Skeletal muscle satellite cell (primary cell): ENCODE measurements at regions not wholly inside any gene's neighbourhood (a gene's known extent, or its start where the extent isn't known, plus 50 kb on each side); places are given as distances from the start of the nearest gene placed in this dataset.
"Not testable (repeated sequence)": the region's sequence is repeated elsewhere in the genome, so short reads cannot be mapped to it uniquely, and the experiment has no call there.

Source experiments
- H3K27me3 ChIP-seq: 2 replicates; pipeline ENCODE4 v1.7.0; 2013; ENCODE audit warnings: low read length; ENCODE audit not compliant: control insufficient read depth, insufficient read depth
- H3K36me3 ChIP-seq: 2 replicates; pipeline ENCODE4 v1.7.0; 2013; ENCODE audit warnings: mild to moderate bottlenecking, control low read depth, low read length; ENCODE audit not compliant: insufficient read depth
- H3K4me1 ChIP-seq: 2 replicates; pipeline ENCODE4 v1.7.0; 2013; ENCODE audit warnings: low read length; ENCODE audit not compliant: control insufficient read depth, insufficient read depth
- H3K4me2 ChIP-seq: 2 replicates; pipeline ENCODE4 v1.7.0; 2013; ENCODE audit warnings: mild to moderate bottlenecking, low read length
- H3K4me3 ChIP-seq: 2 replicates; pipeline ENCODE4 v1.7.0; 2013; ENCODE audit warnings: low read length
- H3K9ac ChIP-seq: 2 replicates; pipeline ENCODE4 v1.7.0; 2013; ENCODE audit warnings: mild to moderate bottlenecking, low read depth, low read length, moderate library complexity
- H3K9me3 ChIP-seq: replicated peaks from 2 replicates; pipeline ENCODE4 v1.7.0; 2013; ENCODE audit warnings: mild to moderate bottlenecking, control low read depth, low read length

DNA sequence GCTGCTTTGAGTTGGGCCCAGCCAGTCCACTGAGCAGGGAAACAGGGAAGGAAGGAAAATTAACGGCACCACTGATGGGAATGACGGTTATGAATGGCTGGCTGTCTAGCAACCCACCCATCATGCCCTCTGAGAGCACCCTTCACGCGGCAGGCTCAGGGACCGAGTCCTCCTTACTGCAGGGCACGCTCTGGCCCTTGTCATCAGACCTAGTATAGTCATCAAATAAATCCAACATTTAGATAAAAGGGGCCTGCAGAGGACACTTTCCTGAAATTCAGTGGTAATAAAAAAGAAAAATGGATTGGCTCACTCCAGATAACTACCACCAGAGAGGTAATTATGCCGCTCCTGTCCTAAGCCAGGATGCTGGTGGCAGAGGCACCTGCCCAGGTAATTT, 509.4 kb downstream of the MATN1 start:
- no peaks in the 10 kb centered on the region for H3K36me3 ChIP-seq
- no peak overlapping the region for H3K4me3 ChIP-seq
- no peaks in the 10 kb centered on the region for H3K27me3 ChIP-seq
- H3K4me1 ChIP-seq = no peaks in the 10 kb centered on the region
- H3K4me2 ChIP-seq = no peak overlapping the region
- H3K9me3 ChIP-seq = peaks cover 8% of the 10 kb centered on the region
- no peak overlapping the region for H3K9ac ChIP-seq

DNA sequence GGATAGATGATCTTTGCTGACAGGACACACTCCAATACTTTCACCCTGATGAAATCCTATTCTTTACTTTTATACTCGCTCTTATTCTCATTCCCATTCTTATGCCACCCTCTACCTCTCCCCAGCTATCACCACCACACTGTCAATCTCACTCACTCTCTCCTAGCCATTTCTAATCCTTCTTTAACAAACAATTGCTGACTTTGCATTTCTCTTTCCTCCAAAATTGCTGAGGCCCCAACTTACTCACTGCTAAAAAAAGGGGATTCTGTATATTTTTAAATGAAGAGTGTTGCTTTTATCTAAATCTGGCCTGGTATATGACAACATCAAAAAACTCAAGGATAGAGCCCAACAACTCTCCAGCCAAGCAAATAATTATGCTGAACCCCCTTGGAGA, 515.4 kb downstream of the MATN1 start:
- H3K4me2 ChIP-seq, H3K9me3 ChIP-seq, H3K4me1 ChIP-seq, H3K9ac ChIP-seq, H3K4me3 ChIP-seq, H3K36me3 ChIP-seq, H3K27me3 ChIP-seq: not testable (repeated sequence)

DNA sequence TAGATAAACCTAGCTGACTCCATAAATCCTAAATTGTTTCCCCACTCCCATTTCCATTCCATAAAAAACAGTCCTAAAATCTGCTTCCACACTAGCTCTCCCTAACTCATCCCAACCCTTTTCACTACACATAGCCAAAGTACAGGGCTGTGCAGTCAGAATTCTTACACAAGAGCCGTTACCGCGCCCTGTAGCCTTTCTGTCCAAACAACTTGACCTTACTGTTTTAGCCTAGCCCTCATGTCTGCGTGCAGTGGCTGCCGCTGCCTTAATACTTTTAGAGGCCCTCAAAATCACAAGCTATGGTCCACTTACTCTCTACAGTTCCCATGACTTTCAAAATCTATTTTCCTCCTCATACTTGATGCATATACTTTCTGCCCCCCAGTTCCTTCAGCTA, 516.8 kb downstream of the MATN1 start:
- H3K9ac ChIP-seq, H3K4me2 ChIP-seq, H3K36me3 ChIP-seq, H3K9me3 ChIP-seq, H3K4me1 ChIP-seq, H3K27me3 ChIP-seq, H3K4me3 ChIP-seq: not testable (repeated sequence)

DNA sequence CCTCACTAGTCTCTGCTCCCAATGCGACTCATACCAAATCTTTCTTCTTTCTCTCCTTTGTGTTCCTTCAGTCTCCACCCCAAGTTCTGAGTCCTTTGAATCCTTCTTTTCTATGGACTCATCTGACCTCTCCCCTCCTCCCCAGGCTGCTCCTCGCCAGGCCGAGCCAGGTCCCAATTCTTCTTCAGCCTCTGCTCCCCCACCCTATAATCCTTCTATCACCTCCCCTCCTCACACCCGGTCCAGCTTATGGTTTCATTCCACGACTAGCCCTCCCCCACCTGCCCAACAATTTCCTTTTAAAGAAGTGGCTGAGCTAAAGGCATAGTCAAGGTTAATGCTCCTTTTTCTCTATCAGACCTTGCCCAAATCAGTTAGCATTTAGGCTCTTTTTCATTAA, 518.5 kb downstream of the MATN1 start:
- not testable (repeated sequence) for H3K9me3 ChIP-seq, H3K27me3 ChIP-seq, H3K36me3 ChIP-seq, H3K9ac ChIP-seq, H3K4me1 ChIP-seq, H3K4me2 ChIP-seq, H3K4me3 ChIP-seq

DNA sequence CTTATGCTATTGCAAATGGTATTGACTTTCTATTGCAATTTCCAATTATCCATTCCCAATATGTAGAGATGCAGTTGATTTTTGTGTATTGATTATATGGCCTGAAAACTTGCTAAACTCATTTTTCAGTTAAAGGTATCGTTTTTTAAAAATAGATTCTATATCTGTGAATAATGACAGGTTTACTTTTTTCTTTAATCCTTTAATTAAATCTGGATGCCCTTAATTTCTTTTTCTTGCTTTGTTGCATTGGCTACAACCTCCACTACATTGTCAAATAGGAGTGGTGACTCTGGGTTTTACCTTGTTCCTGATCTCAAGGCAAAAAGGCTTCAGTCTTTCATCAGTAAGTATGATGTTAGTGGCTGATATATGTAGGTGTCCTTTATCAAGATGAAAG, 522.4 kb downstream of the MATN1 start:
- Histone ChIP-seq H3K9ac (no peak overlapping the region), H3K27me3 (no peaks in the 10 kb centered on the region), H3K9me3 (no peaks in the 10 kb centered on the region), H3K36me3 (no peaks in the 10 kb centered on the region), H3K4me2 (no peak overlapping the region), H3K4me3 (no peak overlapping the region), H3K4me1 (no peaks in the 10 kb centered on the region)

DNA sequence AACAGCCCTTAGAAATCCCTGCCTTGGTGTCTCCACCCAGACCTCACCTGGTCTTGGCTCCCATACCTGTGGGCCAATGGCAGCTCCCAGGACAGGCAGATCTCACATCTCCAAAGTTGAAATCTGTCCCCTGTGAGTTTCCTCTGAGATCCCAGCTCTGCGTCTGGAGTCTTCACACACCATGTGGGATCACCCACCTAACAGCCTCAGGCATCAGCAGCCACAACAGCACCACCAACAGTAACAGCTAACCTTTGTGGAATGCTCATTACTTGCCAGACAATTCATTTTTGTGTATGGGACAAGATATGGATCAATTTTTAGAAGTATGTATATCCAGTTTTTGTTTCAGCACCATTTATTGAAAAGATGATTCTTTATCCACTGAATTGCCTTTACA, 523.2 kb downstream of the MATN1 start:
- Histone ChIP-seq H3K9ac (no peak overlapping the region), H3K36me3 (no peaks in the 10 kb centered on the region)

DNA sequence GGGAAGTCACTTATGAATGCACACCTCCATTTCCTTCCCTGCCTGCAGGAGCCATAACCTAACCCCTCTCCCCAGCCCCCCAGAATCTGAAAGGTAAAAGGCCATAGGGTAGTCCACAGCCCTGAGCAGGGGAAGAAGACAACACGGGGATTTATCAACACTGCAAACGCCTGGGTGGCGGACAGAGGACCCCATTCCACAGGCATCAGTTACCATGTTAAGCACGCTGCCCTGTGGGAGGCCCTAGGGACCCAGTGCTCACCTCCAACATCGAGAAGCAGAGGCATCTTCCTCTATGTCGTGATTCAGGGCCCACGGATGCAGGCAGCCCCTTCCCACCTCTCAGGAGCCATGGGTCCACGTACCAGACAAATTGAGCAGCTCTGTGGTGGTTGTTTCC, 523.8 kb downstream of the MATN1 start:
- Histone ChIP-seq H3K9ac (no peak overlapping the region), H3K27me3 (no peaks in the 10 kb centered on the region), H3K4me1 (no peaks in the 10 kb centered on the region), H3K4me3 (no peak overlapping the region), H3K4me2 (no peak overlapping the region), H3K36me3 (no peaks in the 10 kb centered on the region), H3K9me3 (no peaks in the 10 kb centered on the region)

More for the DNA sequence above, 523.2 kb downstream of the MATN1 start:
- no peaks in the 10 kb centered on the region for H3K27me3 ChIP-seq
- H3K9me3 ChIP-seq = no peaks in the 10 kb centered on the region
- no peaks in the 10 kb centered on the region for H3K4me1 ChIP-seq
- H3K4me3 ChIP-seq = no peak overlapping the region
- no peak overlapping the region for H3K4me2 ChIP-seq

DNA sequence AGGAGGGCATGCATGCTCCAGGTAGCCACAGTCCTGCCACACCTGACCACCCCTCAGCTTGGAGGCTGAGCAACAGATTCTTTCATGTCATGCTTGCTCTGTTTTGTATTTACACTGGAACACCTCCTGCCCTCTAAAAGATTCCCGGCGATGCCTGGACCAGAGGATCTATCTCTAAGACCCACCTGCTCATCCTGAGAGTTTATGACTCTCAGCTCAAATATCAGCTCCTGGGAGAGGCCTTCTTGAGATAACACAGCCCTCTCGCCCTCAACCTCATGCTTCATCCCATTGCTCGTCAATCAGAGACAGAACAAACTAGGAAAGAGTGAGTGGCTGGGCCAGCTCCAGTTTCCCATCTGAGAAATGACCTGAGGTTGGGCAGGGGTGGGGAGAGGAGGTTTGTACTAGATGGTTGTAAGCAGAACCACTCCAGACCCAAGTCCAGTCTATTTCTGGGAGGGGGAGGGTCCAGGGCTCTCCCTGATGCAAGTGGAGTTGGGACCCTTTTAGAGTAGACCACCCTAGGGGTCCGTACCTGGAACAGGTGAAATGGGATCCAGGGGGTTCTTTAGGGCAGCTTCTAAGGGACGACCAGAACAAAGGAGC, 524.5 kb downstream of the MATN1 start:
- Histone ChIP-seq H3K9me3 (no peaks in the 10 kb centered on the region), H3K36me3 (no peaks in the 10 kb centered on the region), H3K27me3 (no peaks in the 10 kb centered on the region), H3K4me1 (no peaks in the 10 kb centered on the region), H3K4me3 (no peak overlapping the region), H3K4me2 (no peak overlapping the region), H3K9ac (no peak overlapping the region)

DNA sequence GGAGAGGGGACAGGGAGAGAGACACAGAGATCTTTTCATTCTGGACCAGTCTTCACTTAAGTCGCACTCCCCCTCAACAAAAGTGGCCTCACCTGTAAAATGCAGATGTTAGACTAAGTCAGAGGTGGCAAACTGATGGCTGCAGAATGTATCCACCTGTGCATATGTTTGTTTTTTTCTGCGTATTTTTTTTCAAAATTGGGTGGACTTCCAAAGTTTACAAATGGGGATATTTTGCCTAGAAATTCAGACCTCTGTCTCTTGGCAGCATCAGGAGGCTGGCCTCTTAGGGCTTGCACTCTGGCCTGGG, 525.0 kb downstream of the MATN1 start:
- H3K36me3 ChIP-seq = no peaks in the 10 kb centered on the region
- H3K27me3 ChIP-seq = no peaks in the 10 kb centered on the region
- H3K4me2 ChIP-seq = no peak overlapping the region
- H3K4me3 ChIP-seq = no peak overlapping the region
- no peak overlapping the region for H3K9ac ChIP-seq
- no peaks in the 10 kb centered on the region for H3K9me3 ChIP-seq
- no peaks in the 10 kb centered on the region for H3K4me1 ChIP-seq

DNA sequence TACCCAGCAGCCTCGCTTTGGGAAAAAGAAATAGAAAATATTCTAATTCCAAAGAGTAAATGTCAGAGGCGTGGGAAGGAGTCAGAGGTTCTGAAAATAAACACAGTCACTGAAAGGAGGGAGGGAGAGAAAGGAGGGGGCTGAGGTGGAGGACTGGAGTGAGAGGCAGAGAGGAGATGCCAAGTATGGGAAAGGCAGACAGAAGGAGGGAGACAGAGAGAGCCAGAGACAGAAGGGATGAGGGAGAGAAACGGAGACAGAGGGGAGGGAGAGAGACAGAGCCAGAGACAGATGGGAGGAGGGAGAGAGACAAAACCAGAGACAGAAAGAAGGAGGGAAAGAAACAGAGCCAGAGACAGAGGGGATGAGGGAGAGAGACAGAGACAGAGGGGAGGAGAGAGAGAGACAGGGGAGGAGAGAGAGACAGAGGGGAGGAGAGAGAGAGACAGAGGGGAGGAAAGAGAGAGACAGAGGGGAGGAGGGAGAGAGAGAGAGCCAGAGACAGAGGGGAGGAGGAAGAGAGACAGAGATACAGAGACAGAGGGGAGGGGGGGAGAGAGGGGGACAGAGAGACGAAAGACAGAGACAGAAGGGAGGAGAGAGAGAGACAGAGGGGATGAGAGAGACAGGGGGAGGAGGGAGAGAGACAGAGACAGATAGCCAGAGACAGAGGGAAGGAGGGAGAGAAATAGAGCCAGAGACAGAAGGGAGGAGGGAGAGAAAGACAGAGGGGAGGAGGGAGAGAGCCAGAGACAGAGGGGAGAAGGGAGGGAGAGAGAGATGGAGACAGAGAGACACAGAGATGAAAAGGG, 525.5 kb downstream of the MATN1 start:
- H3K4me2 ChIP-seq = no peak overlapping the region
- no peak overlapping the region for H3K9ac ChIP-seq
- no peak overlapping the region for H3K4me3 ChIP-seq
- H3K36me3 ChIP-seq = no peaks in the 10 kb centered on the region
- H3K27me3 ChIP-seq = no peaks in the 10 kb centered on the region
- no peaks in the 10 kb centered on the region for H3K9me3 ChIP-seq
- H3K4me1 ChIP-seq = no peaks in the 10 kb centered on the region

DNA sequence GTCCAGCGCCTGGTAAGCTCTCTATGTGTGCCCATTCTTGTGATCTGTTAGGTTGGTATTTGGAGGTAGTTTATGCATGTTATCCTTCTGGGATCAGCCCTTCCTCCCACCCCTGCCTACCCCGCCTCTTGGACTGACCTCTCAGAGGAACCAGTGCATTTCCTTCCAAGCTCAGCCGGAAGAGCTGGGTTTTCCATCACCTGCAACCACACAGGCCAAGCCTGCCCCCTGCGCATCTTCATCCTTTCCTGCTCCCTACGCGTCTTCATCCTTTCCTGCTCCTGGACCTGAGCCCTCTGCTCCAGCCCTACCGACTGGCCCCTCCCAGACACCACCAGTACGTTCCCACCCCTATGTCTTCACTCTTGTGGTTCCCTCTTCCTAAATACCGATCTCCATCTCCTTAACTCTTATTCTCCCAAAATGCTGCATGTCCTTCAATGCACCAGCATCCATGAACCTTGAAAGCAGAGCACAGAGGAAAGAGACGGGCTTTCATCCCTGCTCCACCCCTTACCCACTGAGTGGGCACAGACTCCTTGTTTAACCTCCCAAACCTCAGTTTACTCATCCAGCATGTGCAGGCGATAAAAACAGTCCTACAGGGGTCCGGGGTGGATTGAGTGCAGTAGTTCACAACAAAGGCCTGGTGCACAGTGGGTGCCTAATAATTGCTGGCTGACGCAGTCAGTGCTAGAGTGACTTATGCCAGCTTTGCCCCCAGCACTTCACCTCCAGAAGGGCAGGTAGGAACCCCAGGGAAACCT, 526.3 kb downstream of the MATN1 start:
- Histone ChIP-seq H3K27me3 (no peaks in the 10 kb centered on the region), H3K9me3 (no peaks in the 10 kb centered on the region), H3K9ac (no peak overlapping the region), H3K36me3 (no peaks in the 10 kb centered on the region), H3K4me2 (no peak overlapping the region), H3K4me1 (no peaks in the 10 kb centered on the region), H3K4me3 (no peak overlapping the region)

DNA sequence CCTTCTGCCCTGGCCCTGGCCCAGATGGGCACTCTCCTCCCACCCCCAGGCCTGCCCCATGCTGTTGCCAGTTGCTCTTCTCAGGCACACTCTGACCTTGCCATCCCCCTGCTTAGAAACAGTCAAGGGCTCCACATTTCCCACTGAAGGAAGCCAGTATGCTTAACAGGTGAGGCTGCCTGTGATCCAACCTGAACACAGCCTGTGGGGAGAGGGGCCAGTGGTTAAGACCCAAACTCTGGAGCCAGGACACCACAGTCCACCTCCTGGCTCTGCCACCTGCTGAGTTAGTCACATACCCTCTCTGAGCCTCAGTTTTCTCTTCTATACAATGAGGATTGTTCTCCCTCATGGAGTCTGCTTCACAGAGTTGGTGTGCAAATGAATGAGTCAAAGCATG, 526.9 kb downstream of the MATN1 start:
- Histone ChIP-seq H3K4me2 (no peak overlapping the region), H3K9me3 (no peaks in the 10 kb centered on the region), H3K9ac (no peak overlapping the region), H3K4me3 (no peak overlapping the region), H3K36me3 (no peaks in the 10 kb centered on the region), H3K4me1 (no peaks in the 10 kb centered on the region), H3K27me3 (no peaks in the 10 kb centered on the region)
